GM21360 (cell line): ENCODE measurements at regions not wholly inside any gene's neighbourhood (a gene's known extent, or its start where the extent isn't known, plus 50 kb on each side); places are given as distances from the start of the nearest gene placed in this dataset.

ENCODE experiments used
- ATAC-seq: cut with Tn5 transposase; IDR thresholded peaks from one replicate; pipeline ENCODE4 v1.9.1; 2021; ENCODE audit warnings: mild to moderate bottlenecking, moderate library complexity; ENCODE audit not compliant: unreplicated experiment

DNA sequence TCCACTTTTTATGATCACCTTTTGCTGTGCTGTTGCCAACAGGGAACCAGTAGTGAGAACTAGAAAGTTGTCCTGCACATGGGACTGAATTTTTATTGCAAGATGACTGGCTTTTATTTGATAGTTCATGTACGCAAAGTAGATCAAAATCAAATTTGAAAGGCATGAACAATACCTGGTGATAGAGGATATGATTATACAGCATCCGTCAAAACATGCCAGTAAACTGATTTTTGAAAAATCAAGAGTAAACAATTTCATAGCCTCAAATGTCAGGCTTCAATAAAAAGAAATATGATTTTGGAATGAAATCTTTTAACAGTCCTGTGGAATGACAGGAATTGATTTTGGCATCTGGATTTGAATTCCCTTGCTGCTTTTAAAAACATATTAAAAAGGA lies 219.6 kb upstream of the LRRN1 start:
- no peak for ATAC-seq

DNA sequence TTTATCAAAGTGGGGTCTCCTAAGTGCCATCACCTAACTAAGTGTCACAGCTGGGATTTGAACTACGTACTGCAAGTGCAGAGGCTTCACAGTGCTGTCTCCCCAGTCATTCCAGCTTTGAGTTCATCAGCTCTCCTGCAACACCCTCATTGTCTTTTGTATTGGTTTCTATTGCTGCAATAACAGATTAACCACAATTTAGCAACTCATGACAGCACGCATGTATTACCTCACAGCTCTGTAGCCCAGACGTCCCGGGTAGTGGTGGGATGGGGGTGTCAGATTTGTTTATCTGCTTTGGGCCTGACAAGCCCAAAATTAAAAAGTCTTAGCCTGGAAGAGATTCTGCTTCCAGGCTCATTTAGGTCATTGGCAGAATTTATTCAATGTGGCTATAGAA lies 220.5 kb upstream of the LRRN1 start:
- no peak for ATAC-seq

DNA sequence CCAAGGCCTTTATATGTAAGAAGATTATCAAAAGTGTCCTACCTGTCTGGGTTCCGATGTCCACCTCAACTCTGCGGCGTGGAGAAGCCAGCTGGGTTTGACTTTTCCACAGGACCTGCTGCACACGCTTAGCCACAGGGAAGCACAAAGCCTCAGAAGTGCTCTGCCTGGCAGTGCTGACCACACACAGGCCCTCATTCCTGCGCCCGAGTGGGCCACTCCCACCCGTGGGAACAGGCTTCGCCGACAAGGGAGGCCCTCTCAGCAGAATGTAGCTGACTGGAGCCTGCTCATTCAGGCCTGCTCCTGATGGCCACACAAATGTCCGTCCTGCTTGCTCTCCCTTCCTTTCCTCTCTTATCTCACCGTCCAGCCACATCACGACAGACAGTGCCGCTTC lies 221.4 kb upstream of the LRRN1 start:
- no peak for ATAC-seq

DNA sequence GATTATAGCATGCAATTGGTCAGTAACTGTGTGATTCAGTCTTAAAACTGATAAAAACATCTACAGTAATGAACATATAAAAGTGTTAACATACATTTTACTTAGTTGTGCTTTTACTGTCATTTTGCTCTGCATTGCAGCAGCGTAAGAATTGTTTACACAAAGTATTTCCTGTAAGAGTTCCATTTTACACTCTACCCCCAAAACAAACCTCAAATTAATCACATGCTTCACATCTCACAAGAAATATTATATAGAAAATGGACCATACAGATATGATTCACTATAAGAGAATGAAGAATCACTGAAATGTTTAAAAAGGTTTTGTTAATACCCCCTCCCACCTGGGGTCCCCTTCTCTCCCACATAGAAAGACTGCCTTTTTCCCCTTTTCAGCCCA lies 225.9 kb upstream of the LRRN1 start:
- ATAC-seq: no peak

DNA sequence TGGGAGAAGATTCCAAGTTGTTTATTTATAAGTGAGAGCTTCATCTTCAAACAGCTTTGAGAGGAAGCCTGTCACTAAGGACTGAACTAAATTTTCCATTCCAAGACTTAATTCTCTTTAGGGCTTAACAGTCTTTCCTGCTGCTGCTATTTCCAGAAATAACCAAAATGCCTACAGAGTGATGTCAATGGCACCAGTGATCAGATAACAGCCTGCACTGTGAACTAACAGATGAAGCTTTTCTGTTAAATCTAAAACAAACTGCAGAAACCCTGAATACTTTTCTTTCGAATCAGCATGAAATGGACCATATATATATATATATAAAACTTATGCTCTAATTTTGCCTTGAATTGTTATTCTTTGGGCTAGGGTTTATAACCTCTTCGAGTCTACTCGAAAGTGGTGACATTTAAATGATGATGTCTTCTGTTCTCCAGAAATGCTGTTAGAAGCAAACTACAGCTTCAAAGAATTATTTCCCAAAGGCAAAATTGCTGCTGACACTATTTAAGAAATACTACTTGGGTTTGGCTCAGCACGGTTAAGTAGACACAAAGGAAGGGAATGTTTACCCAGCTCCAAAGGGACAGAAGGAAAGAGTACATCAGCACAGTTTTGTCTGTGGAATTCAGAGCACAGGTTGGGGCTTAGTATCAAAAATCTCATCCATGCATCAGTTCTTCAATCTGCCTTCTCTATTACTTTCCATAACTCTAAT lies 238.5 kb upstream of the LRRN1 start:
- ATAC-seq: no peak

DNA sequence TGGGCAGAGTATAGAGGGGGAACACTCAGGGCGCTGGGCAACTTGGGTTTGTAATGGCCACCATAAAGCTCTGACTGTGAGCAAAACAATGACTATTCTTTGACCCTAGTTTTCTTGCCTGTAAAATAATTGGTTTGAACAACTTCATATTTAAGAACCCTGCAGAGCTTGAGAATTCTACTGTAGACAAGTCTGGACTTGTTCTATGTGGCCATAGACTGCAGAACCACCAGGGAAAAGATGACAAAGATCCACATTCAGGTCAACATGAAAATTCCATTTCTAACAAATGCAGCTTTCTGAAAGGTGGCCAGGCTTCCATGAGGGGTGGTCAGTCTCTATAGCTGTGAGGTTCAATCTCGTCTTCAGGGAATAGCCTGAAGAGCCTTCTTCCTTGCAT lies 239.4 kb upstream of the LRRN1 start:
- ATAC-seq: no peak

DNA sequence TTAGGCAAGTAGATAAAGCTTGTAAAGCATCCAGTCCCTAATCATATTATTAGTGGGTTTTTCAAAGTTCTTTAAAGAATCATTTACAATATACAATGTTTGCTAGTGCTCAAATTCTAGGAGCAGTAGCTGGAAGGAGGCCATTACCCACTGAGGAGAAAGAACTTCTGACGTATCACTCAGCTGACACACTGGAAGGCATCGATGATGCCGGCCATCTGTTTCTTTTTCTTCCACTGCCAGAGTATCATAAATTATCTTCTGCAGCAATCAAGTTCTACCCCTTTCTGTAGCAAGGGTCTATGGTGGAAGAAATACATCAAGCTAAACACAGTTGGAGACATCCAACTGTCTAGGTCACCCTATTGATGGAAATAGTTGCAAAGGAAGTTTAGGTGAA lies 243.2 kb upstream of the LRRN1 start:
- no peak for ATAC-seq

DNA sequence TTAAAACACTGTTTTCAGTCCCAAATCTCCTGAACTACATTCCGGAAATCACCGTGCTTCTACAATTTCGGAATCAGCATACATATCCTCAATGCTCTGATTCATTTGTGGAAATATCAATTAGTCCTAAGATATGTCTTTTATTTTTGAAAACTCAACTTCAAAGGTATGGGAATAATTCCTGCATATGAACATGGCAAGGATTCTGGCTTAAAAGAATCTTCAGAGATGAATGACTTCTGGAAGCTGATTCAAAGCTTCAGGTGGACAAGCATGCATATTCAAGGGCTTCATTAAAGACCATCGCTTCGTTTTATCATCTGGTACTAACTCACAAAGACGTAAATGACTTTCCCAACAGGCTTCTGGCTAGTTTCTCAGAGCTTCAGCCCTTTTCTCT lies 246.0 kb upstream of the LRRN1 start:
- no peak for ATAC-seq

DNA sequence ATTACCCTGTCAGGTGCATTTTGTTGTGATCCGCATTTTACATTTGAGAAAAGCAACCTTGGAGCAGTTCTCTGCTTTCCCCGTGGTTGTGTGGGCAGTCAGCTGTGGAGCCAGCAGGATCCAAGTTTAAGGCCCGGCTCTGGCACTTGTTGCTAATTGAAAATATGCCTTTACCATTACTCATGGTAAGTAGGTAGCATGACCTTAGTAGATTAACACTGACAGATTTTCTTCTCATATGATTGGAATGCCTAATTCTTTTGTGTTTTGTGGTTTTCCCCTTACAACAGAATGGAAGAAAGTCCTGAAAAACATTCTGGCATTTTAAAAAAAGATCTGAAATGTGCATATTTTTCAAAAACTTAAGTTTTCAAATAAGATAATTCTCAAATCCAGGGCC lies 246.5 kb upstream of the LRRN1 start:
- ATAC-seq: no peak

DNA sequence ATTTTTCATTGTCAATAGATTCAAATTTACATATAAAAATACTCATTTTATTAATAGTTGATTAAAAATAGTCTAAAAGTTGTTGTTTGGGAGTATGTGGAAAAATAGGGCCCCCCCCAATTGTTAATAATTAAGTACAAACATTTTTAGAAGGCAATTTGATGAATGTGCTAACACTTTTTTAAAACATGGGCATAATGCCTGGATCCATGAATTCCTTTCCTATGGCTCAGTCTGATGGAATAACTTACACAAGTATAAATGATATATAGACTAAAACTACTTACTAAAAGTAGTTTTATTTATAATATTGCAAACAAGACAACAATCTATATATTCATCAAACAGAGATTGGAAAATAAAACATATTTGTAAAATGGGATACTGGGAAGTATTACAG lies 247.2 kb upstream of the LRRN1 start:
- ATAC-seq: no peak

DNA sequence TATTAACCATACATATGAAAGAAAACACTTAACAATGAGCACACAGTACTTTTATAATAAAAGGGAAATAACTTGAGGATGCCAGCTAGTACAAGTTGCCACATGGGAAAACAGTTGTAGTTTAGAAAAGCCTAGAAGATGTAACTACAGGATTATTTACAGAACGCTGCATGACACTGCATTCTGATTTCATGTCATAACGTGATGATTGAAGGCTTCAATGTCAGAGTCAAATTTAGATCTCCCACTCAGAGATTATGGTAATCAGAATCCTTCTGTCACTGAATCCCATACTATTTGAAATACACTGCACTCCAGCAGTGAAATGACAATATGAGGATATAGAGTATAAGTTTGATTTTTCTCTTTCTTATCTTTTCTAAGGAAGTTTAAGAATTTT lies 253.9 kb upstream of the LRRN1 start:
- no peak for ATAC-seq

DNA sequence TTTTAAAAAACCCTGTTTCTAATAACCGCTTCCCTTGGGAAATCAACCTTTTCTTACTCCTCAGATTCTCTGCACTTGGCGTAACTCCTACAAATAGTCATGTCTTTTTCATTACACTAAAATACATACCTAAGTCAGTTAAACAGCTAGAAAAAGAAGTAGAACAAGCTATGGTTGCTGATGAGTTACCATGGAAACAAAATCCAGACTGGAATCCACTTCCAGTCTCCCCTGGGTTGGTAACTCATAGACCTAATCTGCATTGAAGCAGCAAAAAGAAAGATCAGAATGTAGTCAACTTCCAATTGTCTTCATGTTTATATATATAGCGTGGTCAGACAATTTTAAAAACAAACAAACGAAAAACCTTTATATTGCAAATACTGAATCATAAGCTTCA lies 260.8 kb upstream of the LRRN1 start:
- ATAC-seq: no peak

DNA sequence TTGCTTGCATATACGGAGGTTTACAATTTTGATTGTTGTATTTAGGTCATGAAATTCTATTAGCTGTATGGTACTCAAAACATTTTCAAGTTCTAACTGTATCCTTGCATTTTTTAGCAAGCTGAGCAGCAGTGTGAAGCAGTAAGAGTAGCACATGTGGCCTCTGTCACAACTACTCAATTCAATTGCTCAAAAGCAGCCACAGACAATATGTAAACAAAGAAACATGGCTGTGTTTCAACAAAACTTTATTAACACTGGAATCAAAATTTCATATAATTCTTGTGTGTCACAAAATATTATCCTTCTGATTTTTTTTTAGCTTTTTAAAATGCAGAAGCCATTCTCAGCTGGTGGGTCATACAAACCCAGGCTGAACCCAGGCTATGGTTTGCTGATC lies 266.7 kb upstream of the LRRN1 start:
- no peak for ATAC-seq

DNA sequence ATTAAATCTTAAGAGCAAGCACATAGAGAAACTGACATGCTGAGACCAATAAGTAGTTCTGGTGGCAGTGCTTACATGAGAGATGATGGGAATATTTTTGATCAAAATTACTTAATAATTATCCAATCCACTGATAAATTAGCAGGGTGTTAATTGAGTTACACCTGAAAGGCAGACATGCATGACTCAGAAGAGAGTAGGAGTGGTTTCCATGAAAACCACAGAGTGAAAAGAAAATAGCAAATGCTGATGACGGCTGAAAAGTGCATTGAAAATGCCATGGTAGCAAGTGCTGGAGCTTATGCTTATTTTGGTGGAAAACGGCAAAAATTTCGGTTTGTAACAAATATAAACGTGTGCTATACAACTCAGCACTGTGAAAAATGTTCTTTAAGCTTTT lies 267.8 kb upstream of the LRRN1 start:
- ATAC-seq: no peak

DNA sequence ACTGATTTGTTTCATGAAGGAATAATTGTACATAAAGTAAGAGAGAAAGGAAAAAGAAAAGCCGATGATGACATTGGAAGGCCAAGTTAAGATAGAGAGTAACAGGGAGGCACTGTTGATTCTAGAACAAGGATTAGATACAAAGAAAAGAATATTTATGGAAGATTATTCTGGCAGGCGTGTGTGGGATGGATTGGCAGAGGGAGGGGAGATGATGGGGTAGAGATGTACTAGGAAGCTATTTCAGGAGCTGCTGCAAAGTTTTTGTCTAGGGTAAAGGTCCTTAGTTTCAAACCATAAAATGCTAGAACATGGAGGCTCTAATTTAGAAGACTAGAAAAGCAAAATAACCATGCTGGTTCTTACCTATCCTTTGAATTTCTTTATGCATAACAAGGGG lies 280.0 kb upstream of the LRRN1 start:
- ATAC-seq: no peak

DNA sequence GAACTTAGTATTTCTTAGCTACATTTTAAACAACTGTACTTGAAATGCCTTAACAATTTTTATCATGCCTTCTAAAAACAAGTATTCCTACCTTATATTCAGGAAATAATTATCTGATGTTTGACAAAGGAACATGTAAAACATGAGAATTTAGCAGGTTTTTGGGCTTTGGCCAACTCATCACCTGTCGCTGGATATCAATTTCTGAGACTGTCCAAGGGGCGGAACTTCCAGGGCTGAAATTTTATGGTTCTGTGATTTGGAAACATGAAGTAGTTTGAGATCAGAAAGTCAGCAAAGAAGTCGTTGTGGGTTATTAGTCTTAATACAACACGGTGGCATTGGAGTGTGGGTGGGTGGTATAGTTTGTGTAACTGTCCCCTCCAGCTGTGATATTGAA lies 282.2 kb upstream of the LRRN1 start:
- no peak for ATAC-seq

DNA sequence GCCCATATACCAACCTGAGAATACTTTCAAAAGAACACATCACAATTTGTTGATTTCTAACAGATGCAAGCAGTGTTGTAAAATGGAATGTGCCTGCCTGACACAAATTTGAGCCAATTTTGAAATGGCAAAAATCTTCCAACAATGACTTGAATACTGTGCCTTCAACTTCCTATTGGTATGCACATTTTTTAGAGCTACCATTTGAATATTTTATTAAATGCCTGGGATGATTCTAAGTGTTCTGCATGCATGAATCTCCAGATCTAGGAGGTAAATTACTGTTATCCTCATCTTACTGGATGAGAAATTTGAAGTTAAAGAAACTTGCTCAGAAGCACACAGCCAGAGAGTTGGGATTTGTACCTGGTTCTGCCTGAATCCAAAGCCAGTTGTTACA lies 282.8 kb upstream of the LRRN1 start:
- ATAC-seq: no peak

DNA sequence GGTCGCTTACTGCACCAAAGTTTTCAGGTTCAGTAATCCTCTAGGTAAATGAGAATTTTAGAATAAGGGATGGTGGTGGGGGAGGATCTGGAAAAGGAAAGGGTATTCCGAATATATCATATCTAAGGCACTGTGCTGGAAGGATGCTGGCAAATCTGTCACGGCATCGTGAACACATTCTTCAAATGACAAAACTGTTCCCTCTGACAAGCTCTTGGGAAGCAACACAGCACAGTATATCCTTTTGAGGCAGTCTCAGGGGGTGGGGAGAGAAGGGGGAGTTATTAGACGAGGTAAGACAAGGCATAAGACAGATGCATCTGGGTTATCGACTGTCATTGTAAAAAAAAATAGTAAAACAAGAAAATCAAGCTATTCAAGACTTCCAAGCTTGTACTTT lies 289.6 kb upstream of the LRRN1 start:
- no peak for ATAC-seq

DNA sequence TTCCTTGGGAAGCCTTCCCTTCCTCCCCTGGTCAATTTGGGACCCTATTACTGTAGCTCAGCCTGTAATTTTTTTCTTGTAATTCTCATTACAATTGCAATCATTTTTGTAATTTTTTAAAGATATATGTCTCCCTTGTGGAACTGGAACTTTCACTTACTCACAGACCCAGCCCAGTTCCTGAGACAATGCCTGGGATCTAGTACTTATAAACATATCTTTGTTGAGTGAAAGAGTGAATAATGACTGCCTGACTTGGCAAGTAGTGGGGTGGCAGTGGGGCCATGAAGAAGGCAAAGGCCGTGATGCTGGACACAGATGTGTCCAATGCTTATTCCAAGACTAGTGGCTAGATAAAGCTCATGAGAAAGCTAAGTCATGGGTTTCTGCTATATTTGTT lies 294.5 kb upstream of the LRRN1 start:
- no peak for ATAC-seq

DNA sequence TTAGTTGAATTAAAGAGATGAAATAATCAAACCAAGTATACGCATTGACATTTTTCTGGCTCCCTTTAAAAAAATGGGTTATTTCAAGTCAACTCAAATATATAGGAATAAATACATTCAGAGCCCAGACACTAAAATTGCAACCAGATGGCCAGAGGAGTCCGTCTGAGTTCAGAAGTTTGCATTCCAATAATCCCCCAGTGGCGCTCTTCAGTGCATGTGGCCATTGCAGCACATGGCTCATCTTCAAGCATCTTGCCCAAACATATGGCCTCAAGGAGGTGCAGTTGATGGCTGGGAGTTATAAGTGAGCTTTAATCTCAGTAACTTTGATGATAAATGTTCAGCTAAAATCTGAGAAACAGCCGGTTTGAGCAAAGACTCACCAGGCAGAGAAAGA lies 295.8 kb upstream of the LRRN1 start:
- ATAC-seq: no peak

DNA sequence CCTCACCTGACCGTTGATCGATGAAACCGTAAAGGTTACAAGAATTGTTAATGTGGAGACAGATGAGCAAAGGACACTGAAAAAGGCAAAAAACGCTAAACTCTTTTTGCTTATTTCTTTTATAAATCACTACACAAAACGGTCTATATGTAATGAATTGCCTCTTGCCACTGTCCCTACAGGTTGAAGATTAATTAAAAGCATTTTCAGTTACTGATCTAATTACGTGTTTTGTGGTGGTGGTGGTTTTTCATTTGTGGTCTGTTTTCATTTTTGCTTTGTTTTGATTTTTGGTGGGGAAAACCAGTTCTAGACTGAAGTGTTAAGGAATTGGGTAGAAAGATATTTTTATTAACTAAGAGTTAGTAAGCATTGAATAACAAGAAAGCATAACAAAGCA lies 299.2 kb upstream of the LRRN1 start:
- ATAC-seq: no peak

DNA sequence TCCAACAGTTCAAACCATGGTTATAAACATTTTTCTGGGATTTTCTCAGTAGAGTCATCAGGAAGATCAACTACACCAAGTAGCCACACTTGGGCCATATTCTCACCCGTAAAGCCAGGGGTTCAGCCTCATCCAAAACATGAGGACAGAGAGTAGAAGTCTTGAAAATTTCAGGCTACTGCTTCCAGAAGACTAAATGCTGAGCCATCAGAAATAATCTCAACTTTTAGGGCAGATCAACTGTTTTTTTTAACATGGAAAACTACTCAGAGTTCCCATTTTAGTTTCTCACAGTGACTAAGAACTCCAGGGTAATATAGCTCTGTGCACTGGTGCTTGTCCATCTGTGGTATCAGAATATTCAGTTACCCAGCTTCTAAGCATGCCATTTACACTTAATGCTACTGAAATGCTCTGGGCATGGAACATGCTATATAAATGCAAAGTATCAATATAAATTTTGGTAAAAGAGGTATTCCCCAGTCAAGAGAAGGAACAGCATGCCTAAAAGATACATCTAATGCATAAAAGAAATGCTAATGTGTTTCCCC lies 300.1 kb upstream of the LRRN1 start:
- no peak for ATAC-seq

DNA sequence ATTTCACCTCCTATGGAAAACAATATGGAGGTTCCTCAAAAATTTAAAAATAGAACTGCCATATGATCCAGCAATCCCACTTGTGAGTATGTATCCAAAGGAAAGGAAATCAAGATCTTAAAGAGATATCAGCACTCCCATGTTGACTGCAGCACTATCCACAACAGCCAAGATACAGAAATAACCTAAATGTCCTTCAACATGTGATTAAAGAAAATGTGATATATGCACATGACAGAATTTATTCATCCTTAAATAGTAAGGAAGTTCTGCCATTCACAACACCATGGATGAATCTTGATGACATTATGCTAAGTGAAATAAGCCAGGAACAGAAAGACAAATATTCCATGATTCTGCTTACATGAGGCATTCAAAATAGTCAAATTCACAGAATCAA lies 303.6 kb upstream of the LRRN1 start:
- ATAC-seq: no peak
